ENCODE measurements at regions not wholly inside any gene's neighbourhood (a gene's known extent, or its start where the extent isn't known, plus 50 kb on each side); places are given as distances from the start of the nearest gene placed in this dataset.

DNA sequence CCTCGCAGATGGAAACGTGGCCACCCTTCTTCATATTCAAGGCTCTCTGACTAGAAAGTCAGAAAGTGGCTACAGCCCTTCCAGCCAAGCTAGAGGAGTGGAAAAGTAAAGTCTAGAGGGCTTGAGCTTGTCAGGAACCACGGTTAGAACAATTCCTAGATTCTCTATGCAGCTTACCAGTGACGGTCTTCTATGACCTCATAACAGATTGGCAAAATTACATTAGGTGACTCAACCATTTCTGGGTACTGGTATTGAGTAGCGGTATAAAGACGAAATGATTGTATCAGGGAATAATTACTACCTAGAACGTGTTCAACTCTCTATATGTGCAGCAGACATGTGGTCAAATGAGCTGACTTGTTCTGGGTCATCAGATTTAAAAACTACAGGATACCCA, 155.0 kb upstream of the RUNX1 start:
- no peak overlapping the region for H3K4me3 ChIP-seq (replicated peaks; ENCODE audit: low read depth, low read length)
- DNase-seq (ENCODE audit: extremely low read depth, low read depth): no peak
- TF ChIP-seq, protein P1, sequence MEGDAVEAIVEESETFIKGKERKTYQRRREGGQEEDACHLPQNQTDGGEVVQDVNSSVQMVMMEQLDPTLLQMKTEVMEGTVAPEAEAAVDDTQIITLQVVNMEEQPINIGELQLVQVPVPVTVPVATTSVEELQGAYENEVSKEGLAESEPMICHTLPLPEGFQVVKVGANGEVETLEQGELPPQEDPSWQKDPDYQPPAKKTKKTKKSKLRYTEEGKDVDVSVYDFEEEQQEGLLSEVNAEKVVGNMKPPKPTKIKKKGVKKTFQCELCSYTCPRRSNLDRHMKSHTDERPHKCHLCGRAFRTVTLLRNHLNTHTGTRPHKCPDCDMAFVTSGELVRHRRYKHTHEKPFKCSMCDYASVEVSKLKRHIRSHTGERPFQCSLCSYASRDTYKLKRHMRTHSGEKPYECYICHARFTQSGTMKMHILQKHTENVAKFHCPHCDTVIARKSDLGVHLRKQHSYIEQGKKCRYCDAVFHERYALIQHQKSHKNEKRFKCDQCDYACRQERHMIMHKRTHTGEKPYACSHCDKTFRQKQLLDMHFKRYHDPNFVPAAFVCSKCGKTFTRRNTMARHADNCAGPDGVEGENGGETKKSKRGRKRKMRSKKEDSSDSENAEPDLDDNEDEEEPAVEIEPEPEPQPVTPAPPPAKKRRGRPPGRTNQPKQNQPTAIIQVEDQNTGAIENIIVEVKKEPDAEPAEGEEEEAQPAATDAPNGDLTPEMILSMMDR (IDR thresholded peaks at IDR 0.05; ENCODE audit: low read depth, low read length, missing control alignments): no peak

DNA sequence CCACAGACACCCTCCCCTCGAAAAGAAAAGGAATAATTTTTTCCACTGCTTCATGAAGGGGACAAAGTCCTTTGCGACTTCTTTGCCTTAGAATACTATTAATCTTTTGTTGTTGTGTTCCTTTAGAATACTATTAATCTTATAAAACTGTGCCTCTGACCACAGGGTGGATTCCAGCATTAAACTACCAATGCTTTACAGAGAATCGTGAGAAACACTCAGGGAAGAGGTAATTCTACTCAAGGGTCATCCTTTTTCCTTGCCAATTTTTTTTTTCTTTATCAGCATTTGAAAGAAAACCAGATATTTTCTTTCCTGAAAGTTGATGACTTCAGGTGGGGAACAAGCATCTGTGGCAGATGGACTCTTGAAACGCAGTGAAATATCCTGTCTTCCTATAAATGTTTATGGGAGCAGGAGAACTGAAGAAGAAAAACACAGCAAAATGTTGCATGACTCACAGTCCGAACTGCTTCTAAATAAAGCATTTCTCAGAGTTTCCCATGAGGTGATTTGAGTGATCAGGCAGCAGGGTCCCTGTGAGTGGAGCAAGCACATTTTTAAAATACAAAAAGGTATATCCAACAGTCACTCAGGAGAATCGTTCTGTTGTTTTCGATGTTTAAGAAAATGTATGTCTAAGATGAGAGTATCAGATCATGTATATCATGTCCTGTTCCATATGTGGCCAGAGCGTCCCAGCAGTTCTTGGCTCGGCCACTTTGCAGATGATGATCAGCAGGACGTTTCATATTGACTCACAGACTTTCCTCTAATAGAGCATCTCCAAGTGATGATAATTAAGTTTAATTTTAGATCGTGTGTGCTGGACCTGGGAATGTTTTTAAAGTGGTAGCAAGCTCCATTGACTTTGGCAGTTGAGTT, 154.2 kb upstream of the RUNX1 start:
- TF ChIP-seq, protein P1 (IDR thresholded peaks at IDR 0.05; ENCODE audit: low read depth, low read length, missing control alignments): no peak
- no peak for DNase-seq (ENCODE audit: extremely low read depth, low read depth)
- no peak overlapping the region for H3K4me3 ChIP-seq (replicated peaks; ENCODE audit: low read depth, low read length)

GRCh38 chr21:35202431-35202830, 153.3 kb upstream of the RUNX1 start:
- TF ChIP-seq, protein P1 (IDR thresholded peaks at IDR 0.05; ENCODE audit: low read depth, low read length, missing control alignments): no peak
- H3K4me3 ChIP-seq (replicated peaks; ENCODE audit: low read depth, low read length): no peak overlapping the region
- no peak for DNase-seq (ENCODE audit: extremely low read depth, low read depth)

GRCh38 chr21:35201799-35202198, 152.7 kb upstream of the RUNX1 start:
- TF ChIP-seq, protein P1 (IDR thresholded peaks at IDR 0.05; ENCODE audit: low read depth, low read length, missing control alignments): no peak
- no peak overlapping the region for H3K4me3 ChIP-seq (replicated peaks; ENCODE audit: low read depth, low read length)
- DNase-seq (ENCODE audit: extremely low read depth, low read depth): no peak

- TF ChIP-seq, protein P1 (IDR thresholded peaks at IDR 0.05; ENCODE audit: low read depth, low read length, missing control alignments): no peak
Measured at GRCh38 chr21:35201288-35201687, 152.2 kb upstream of the RUNX1 start.

GRCh38 chr21:35199733-35200015, 150.6 kb upstream of the RUNX1 start:
- H3K4me3 ChIP-seq (replicated peaks; ENCODE audit: low read depth, low read length): no peak overlapping the region
- DNase-seq (ENCODE audit: extremely low read depth, low read depth): no peak
- TF ChIP-seq, protein P1 (IDR thresholded peaks at IDR 0.05; ENCODE audit: low read depth, low read length, missing control alignments): no peak

More at GRCh38 chr21:35201288-35201687, 152.2 kb upstream of the RUNX1 start:
- no peak for DNase-seq (ENCODE audit: extremely low read depth, low read depth)
- H3K4me3 ChIP-seq (replicated peaks; ENCODE audit: low read depth, low read length): no peak overlapping the region

All from HFF-Myc (cell line).